Naive thymus-derived CD8-positive, alpha-beta T cell (primary cell): ENCODE measurements at regions not wholly inside any gene's neighbourhood (a gene's known extent, or its start where the extent isn't known, plus 50 kb on each side); places are given as distances from the start of the nearest gene placed in this dataset.
"Not testable (repeated sequence)": the region's sequence is repeated elsewhere in the genome, so short reads cannot be mapped to it uniquely, and the experiment has no call there.

Source experiments
- ATAC-seq, 2 donors: fragments of 150-1000 bp; cut with Tn5 transposase in 1 of 2; sonication (Bioruptor Pico), chemical (Tn5 transposase) in 1 of 2; 1 replicate in 1 of 2; 2 replicates in 1 of 2; pipeline ENCODE4 v1.10.0; 2021; ENCODE audit warnings: mild to moderate bottlenecking in 2 of 2, moderate library complexity in 2 of 2
- POLR2A ChIA-PET: fragments of 350-600 bp; sonication (Branson Sonifier 250); formaldehyde crosslinking; loops from one replicate; lab custom pipeline; 2021; ENCODE audit warnings: antibody characterized with exemption; lab: Charles Lee
- DNase-seq, 10 donors: peaks; one replicate each; pipeline versions ENCODE4 v3.0.0 to v3.0.0-alpha.2; 2020 to 2022
- H3K27ac Mint-ChIP-seq, 10 donors: one replicate each; pipeline ENCODE4 v1.8.0; 2020 to 2022; ENCODE audit warnings: mild to moderate bottlenecking in 10 of 10, mixed read lengths in 10 of 10, moderate library complexity in 4 of 10, inconsistent platforms in 1 of 10
- H3K27me3 Mint-ChIP-seq, 5 donors: one replicate each; pipeline ENCODE4 v1.8.0; 2021 to 2022; ENCODE audit warnings: mixed read lengths in 5 of 5
- H3K36me3 Mint-ChIP-seq, 3 donors: one replicate each; pipeline ENCODE4 v1.8.0; 2020 to 2022; ENCODE audit warnings: mixed read lengths in 3 of 3, mild to moderate bottlenecking in 2 of 3, inconsistent platforms in 1 of 3
- H3K4me1 Mint-ChIP-seq, 4 donors: one replicate each; pipeline ENCODE4 v1.8.0; 2021 to 2022; ENCODE audit warnings: mixed read lengths in 4 of 4
- H3K4me3 Mint-ChIP-seq, 10 donors: one replicate each; pipeline ENCODE4 v1.8.0; 2020 to 2022; ENCODE audit warnings: mild to moderate bottlenecking in 10 of 10, mixed read lengths in 10 of 10, moderate library complexity in 6 of 10, inconsistent platforms in 1 of 10
- H3K9me3 Mint-ChIP-seq, 9 donors: one replicate each; pipeline ENCODE4 v1.8.0; 2020 to 2022; ENCODE audit warnings: mixed read lengths in 9 of 9, mild to moderate bottlenecking in 3 of 9, inconsistent platforms in 1 of 9, moderate library complexity in 1 of 9

- H3K4me1 Mint-ChIP-seq: no peaks in the 10 kb centered on the region
- H3K36me3 Mint-ChIP-seq: no peaks in the 10 kb centered on the region
- peaks cover 0 to 3% (median 0%) of the 10 kb centered on the region in 9 donors for H3K9me3 Mint-ChIP-seq
- DNase-seq (no peak), ATAC-seq (no peak)
- no peak overlapping the region for H3K4me3 Mint-ChIP-seq
- H3K27me3 Mint-ChIP-seq: peaks cover 0 to 8% (median 1%) of the 10 kb centered on the region in 5 donors
- POLR2A ChIA-PET: no interaction called here
- H3K27ac Mint-ChIP-seq: no peak overlapping the region
These were observed 58.6 kb upstream of the SHISA6 start for GRCh38 chr17:11182430-11182829.

- no peaks in the 10 kb centered on the region for H3K36me3 Mint-ChIP-seq
- no peak overlapping the region for H3K4me3 Mint-ChIP-seq
These were observed 62.4 kb upstream of the SHISA6 start for GRCh38 chr17:11178581-11178980.

GRCh38 chr17:11177340-11177739 is 63.7 kb upstream of the SHISA6 start:
- Mint-ChIP-seq H3K27ac (no peak overlapping the region), H3K27me3 (peaks cover 0 to 1% (median 0%) of the 10 kb centered on the region in 5 donors), H3K36me3 (no peaks in the 10 kb centered on the region), H3K4me1 (no peaks in the 10 kb centered on the region), H3K9me3 (peaks cover 0 to 7% (median 3%) of the 10 kb centered on the region in 9 donors), H3K4me3 (no peak overlapping the region)
- no peak for ATAC-seq
- POLR2A ChIA-PET: no interaction called here
- DNase-seq: no peak

More at GRCh38 chr17:11178581-11178980, 62.4 kb upstream of the SHISA6 start:
- ATAC-seq (no peak), DNase-seq (no peak)
- Mint-ChIP-seq H3K4me1 (no peaks in the 10 kb centered on the region), H3K27me3 (peaks cover 0 to 1% (median 0%) of the 10 kb centered on the region in 5 donors), H3K27ac (no peak overlapping the region), H3K9me3 (peaks cover 0 to 7% (median 0%) of the 10 kb centered on the region in 9 donors)
- POLR2A ChIA-PET: no interaction called here

- no peak overlapping the region for H3K4me3 Mint-ChIP-seq
- ATAC-seq (no peak), DNase-seq (no peak)
- H3K27me3 Mint-ChIP-seq: peaks cover 0 to 5% (median 1%) of the 10 kb centered on the region in 5 donors
- no peaks in the 10 kb centered on the region for H3K36me3 Mint-ChIP-seq
- peaks cover 0 to 7% (median 2%) of the 10 kb centered on the region in 9 donors for H3K9me3 Mint-ChIP-seq
- no peak overlapping the region for H3K27ac Mint-ChIP-seq
- H3K4me1 Mint-ChIP-seq: no peaks in the 10 kb centered on the region
- POLR2A ChIA-PET: no interaction called here
These were observed 64.5 kb upstream of the SHISA6 start for GRCh38 chr17:11176549-11176948.

GRCh38 chr17:11170881-11171280 is 70.1 kb upstream of the SHISA6 start:
- ATAC-seq: no peak
- Mint-ChIP-seq H3K9me3 (peaks cover 0 to 13% (median 7%) of the 10 kb centered on the region in 9 donors), H3K36me3 (no peaks in the 10 kb centered on the region), H3K4me3 (no peak overlapping the region), H3K4me1 (no peaks in the 10 kb centered on the region), H3K27ac (no peak overlapping the region), H3K27me3 (peaks cover 0 to 9% (median 0%) of the 10 kb centered on the region in 5 donors)
- no peak for DNase-seq
- POLR2A ChIA-PET: no interaction called here

GRCh38 chr17:11151818-11152425 is 89.1 kb upstream of the SHISA6 start:
- no peak overlapping the region for H3K27ac Mint-ChIP-seq
- POLR2A ChIA-PET: no interaction called here
- H3K4me1 Mint-ChIP-seq: no peaks in the 10 kb centered on the region
- ATAC-seq (no peak), DNase-seq (no peak)
- H3K36me3 Mint-ChIP-seq: no peaks in the 10 kb centered on the region
- H3K4me3 Mint-ChIP-seq: no peak overlapping the region
- peaks cover 0 to 11% (median under 1%) of the 10 kb centered on the region in 9 donors for H3K9me3 Mint-ChIP-seq
- H3K27me3 Mint-ChIP-seq: peaks cover 2 to 21% (median 6%) of the 10 kb centered on the region in 5 donors

GRCh38 chr17:11150906-11151511 is 90.0 kb upstream of the SHISA6 start:
- H3K9me3 Mint-ChIP-seq, H3K27ac Mint-ChIP-seq, H3K4me3 Mint-ChIP-seq, POLR2A ChIA-PET, DNase-seq, ATAC-seq, H3K36me3 Mint-ChIP-seq, H3K4me1 Mint-ChIP-seq: not testable (repeated sequence)
- peaks cover 2 to 30% (median 9%) of the 10 kb centered on the region in 5 donors for H3K27me3 Mint-ChIP-seq

- H3K27me3 Mint-ChIP-seq: peaks cover 1 to 33% (median 6%) of the 10 kb centered on the region in 5 donors
- DNase-seq (no peak), ATAC-seq (no peak)
- peaks cover 1 to 21% (median 10%) of the 10 kb centered on the region in 9 donors for H3K9me3 Mint-ChIP-seq
- POLR2A ChIA-PET: no interaction called here
- no peaks in the 10 kb centered on the region for H3K36me3 Mint-ChIP-seq
- no peak overlapping the region for H3K4me3 Mint-ChIP-seq
- no peaks in the 10 kb centered on the region for H3K4me1 Mint-ChIP-seq
- no peak overlapping the region for H3K27ac Mint-ChIP-seq
These were observed 96.4 kb upstream of the SHISA6 start for GRCh38 chr17:11144358-11145233.

- no peak for ATAC-seq
- peaks cover 0 to 21% (median 5%) of the 10 kb centered on the region in 5 donors for H3K27me3 Mint-ChIP-seq
- H3K9me3 Mint-ChIP-seq: peaks cover 1 to 21% (median 10%) of the 10 kb centered on the region in 9 donors
- no peaks in the 10 kb centered on the region for H3K36me3 Mint-ChIP-seq
- DNase-seq: no peak
- no peak overlapping the region for H3K4me3 Mint-ChIP-seq
- H3K27ac Mint-ChIP-seq: no peak overlapping the region
- no peaks in the 10 kb centered on the region for H3K4me1 Mint-ChIP-seq
- POLR2A ChIA-PET: no interaction called here
These were observed 98.8 kb upstream of the SHISA6 start for GRCh38 chr17:11142231-11142630.

GRCh38 chr17:11140501-11140900 is 100.5 kb upstream of the SHISA6 start:
- DNase-seq (no peak), ATAC-seq (no peak)
- peaks cover 0 to 17% (median 4%) of the 10 kb centered on the region in 5 donors for H3K27me3 Mint-ChIP-seq
- H3K4me1 Mint-ChIP-seq: no peaks in the 10 kb centered on the region
- POLR2A ChIA-PET: no interaction called here
- H3K4me3 Mint-ChIP-seq: no peak overlapping the region
- peaks cover 0 to 21% (median 10%) of the 10 kb centered on the region in 9 donors for H3K9me3 Mint-ChIP-seq
- no peaks in the 10 kb centered on the region for H3K36me3 Mint-ChIP-seq
- no peak overlapping the region for H3K27ac Mint-ChIP-seq

- Mint-ChIP-seq H3K27me3 (peaks cover 0 to 17% (median 4%) of the 10 kb centered on the region in 5 donors), H3K4me3 (no peak overlapping the region), H3K27ac (no peak overlapping the region), H3K9me3 (peaks cover 0 to 21% (median 10%) of the 10 kb centered on the region in 9 donors), H3K4me1 (no peaks in the 10 kb centered on the region), H3K36me3 (no peaks in the 10 kb centered on the region)
- POLR2A ChIA-PET: no interaction called here
- DNase-seq (no peak), ATAC-seq (no peak)
These were observed 101.0 kb upstream of the SHISA6 start for GRCh38 chr17:11140043-11140442.

GRCh38 chr17:11138023-11138422 is 103.0 kb upstream of the SHISA6 start:
- no peak overlapping the region for H3K4me3 Mint-ChIP-seq

GRCh38 chr17:11135819-11136218 is 105.2 kb upstream of the SHISA6 start:
- Mint-ChIP-seq H3K4me3 (no peak overlapping the region), H3K36me3 (no peaks in the 10 kb centered on the region), H3K27me3 (peaks cover 0 to 11% (median 3%) of the 10 kb centered on the region in 5 donors), H3K27ac (no peak overlapping the region), H3K9me3 (peaks cover 0 to 9% (median 0%) of the 10 kb centered on the region in 9 donors), H3K4me1 (no peaks in the 10 kb centered on the region)
- POLR2A ChIA-PET: no interaction called here
- no peak for DNase-seq
- ATAC-seq: no peak

More at GRCh38 chr17:11138023-11138422, 103.0 kb upstream of the SHISA6 start:
- no peak for DNase-seq
- H3K4me1 Mint-ChIP-seq: no peaks in the 10 kb centered on the region
- POLR2A ChIA-PET: no interaction called here
- H3K27me3 Mint-ChIP-seq: peaks cover 0 to 17% (median 3%) of the 10 kb centered on the region in 5 donors
- no peak overlapping the region for H3K27ac Mint-ChIP-seq
- peaks cover 0 to 12% (median 8%) of the 10 kb centered on the region in 9 donors for H3K9me3 Mint-ChIP-seq
- ATAC-seq: no peak
- H3K36me3 Mint-ChIP-seq: no peaks in the 10 kb centered on the region
